Trophoblast cell (in vitro differentiated cells and primary cell): ENCODE measurements at regions not wholly inside any gene's neighbourhood (a gene's known extent, or its start where the extent isn't known, plus 50 kb on each side); places are given as distances from the start of the nearest gene placed in this dataset.
A peak's percentile ranks its signal among the peaks of the same experiment; 100 is the strongest.

Experiments
- DNase-seq, 2 donors: peaks; one replicate each; pipeline ENCODE4 v3.0.0-alpha.2; 2016
- H2AFZ ChIP-seq: 2 replicates; pipeline ENCODE4 v1.6.1; 2013; ENCODE audit warnings: low read length, moderate library complexity, mild to moderate bottlenecking; ENCODE audit not compliant: insufficient read depth, poor library complexity
- H2AK5ac ChIP-seq: 2 replicates; pipeline ENCODE4 v1.6.1; 2013; ENCODE audit warnings: mild to moderate bottlenecking, low read length
- H2BK120ac ChIP-seq: 2 replicates; pipeline ENCODE4 v1.6.1; 2013; ENCODE audit warnings: low read length, mild to moderate bottlenecking, moderate library complexity; ENCODE audit not compliant: insufficient read depth, poor library complexity
- H2BK12ac ChIP-seq: 2 replicates; pipeline ENCODE4 v1.6.1; 2013; ENCODE audit warnings: mild to moderate bottlenecking, low read length, moderate library complexity
- H2BK5ac ChIP-seq: 2 replicates; pipeline ENCODE4 v1.6.1; 2013; ENCODE audit warnings: low read length, low read depth, moderate library complexity, mild to moderate bottlenecking; ENCODE audit not compliant: poor library complexity
- H3K14ac ChIP-seq: 2 replicates; pipeline ENCODE4 v1.6.1; 2013; ENCODE audit warnings: mild to moderate bottlenecking, low read length
- H3K18ac ChIP-seq: 2 replicates; pipeline ENCODE4 v1.6.1; 2013; ENCODE audit warnings: mild to moderate bottlenecking, low read length
- H3K23ac ChIP-seq: 2 replicates; pipeline ENCODE4 v1.6.1; 2013; ENCODE audit warnings: low read length
- H3K27ac ChIP-seq: 2 replicates; pipeline ENCODE4 v1.5.1; 2013; ENCODE audit warnings: low read depth, mild to moderate bottlenecking, inconsistent platforms, low read length, moderate library complexity
- H3K27me3 ChIP-seq: 2 replicates; pipeline ENCODE4 v1.6.1; 2013; ENCODE audit warnings: inconsistent platforms, mild to moderate bottlenecking, low read length, moderate library complexity; ENCODE audit not compliant: insufficient read depth
- H3K36me3 ChIP-seq, 2 experiments: 1 replicate in 1 of 2; 2 replicates in 1 of 2; pipeline ENCODE4 v1.6.1; 2013; ENCODE audit warnings: low read length in 2 of 2, mild to moderate bottlenecking in 2 of 2, moderate library complexity in 1 of 2; ENCODE audit not compliant: insufficient read depth in 2 of 2, control insufficient read depth in 1 of 2
- H3K4ac ChIP-seq: 2 replicates; pipeline ENCODE4 v1.6.1; 2013; ENCODE audit warnings: low read depth, mild to moderate bottlenecking, low read length, moderate library complexity
- H3K4me1 ChIP-seq, 2 experiments: 1 replicate in 1 of 2; 2 replicates in 1 of 2; pipeline ENCODE4 v1.6.1; 2013; ENCODE audit warnings: low read length in 2 of 2, mild to moderate bottlenecking in 2 of 2, moderate library complexity in 1 of 2; ENCODE audit not compliant: insufficient read depth in 2 of 2, control insufficient read depth in 1 of 2
- H3K4me2 ChIP-seq: 2 replicates; pipeline ENCODE4 v1.6.1; 2013; ENCODE audit warnings: inconsistent platforms, mild to moderate bottlenecking, low read length, moderate library complexity
- H3K4me3 ChIP-seq: 2 replicates; pipeline ENCODE4 v1.5.1; 2013; ENCODE audit warnings: mild to moderate bottlenecking, low read depth, low read length, inconsistent platforms
- H3K79me1 ChIP-seq: one replicate; pipeline ENCODE4 v1.6.1; 2013; ENCODE audit warnings: low read length
- H3K79me2 ChIP-seq: 2 replicates; pipeline ENCODE4 v1.6.1; 2013; ENCODE audit warnings: low read length, mild to moderate bottlenecking; ENCODE audit not compliant: control insufficient read depth, insufficient read depth, poor library complexity
- H3K9ac ChIP-seq: 2 replicates; pipeline ENCODE4 v1.6.1; 2013; ENCODE audit warnings: mild to moderate bottlenecking, low read length
- H3K9me3 ChIP-seq: 2 replicates; pipeline ENCODE4 v1.6.1; 2013; ENCODE audit warnings: low read depth, mild to moderate bottlenecking, control low read depth, inconsistent platforms, low read length; ENCODE audit not compliant: insufficient read depth
- H4K12ac ChIP-seq: 2 replicates; pipeline ENCODE4 v1.6.1; 2013; ENCODE audit warnings: low read depth, mild to moderate bottlenecking, low read length, moderate library complexity
- H4K8ac ChIP-seq: 2 replicates; pipeline ENCODE4 v1.6.1; 2013; ENCODE audit warnings: low read depth, mild to moderate bottlenecking, low read length, moderate library complexity
- H4K91ac ChIP-seq: one replicate; pipeline ENCODE4 v1.6.1; 2013; ENCODE audit warnings: low read depth, mild to moderate bottlenecking, low read length, moderate library complexity
- WGBS: extraction: QIAGEN DNeasy Blood & Tissue Kit; methylation state at CpG from one replicate; pipeline ENCODE4 v1.1.7; 2013; ENCODE audit warnings: missing lambda C conversion rate; ENCODE audit not compliant: insufficient read length, insufficient coverage; ENCODE audit errors: extremely low coverage; 5-methylcytosine and 5-hydroxymethylcytosine counted together

DNA sequence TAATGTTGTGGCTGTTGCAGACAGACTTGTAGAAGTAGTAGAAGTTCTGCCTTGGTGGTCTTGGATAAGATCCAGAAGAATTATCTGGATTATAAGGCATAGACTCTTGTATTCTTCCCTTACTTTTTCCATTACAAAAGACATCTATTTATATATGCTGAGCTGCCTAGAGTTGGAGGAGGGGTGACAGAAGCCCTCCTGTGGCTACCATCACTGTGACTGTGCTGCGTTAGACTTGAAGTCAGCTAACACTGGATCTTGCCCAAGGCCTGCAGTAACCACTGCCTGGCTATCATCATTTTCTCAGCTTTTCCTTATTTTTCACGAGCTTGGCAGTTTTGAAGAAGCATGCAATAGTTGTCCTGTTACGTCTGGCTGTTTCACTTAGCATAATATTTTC is 684.8 kb upstream of the BCHE start:
- H3K9me3 ChIP-seq: no peaks in the 10 kb centered on the region
- no peaks in the 10 kb centered on the region for H3K27me3 ChIP-seq
- H4K8ac ChIP-seq: no peak overlapping the region
- no peaks in the 10 kb centered on the region for H3K79me2 ChIP-seq
- no peak overlapping the region for H3K9ac ChIP-seq
- no peaks in the 10 kb centered on the region for H3K4me1 ChIP-seq
- no CpG with 5 or more reads among the region's 3 CpGs for WGBS
- no peak overlapping the region for H2BK12ac ChIP-seq
- H3K4me3 ChIP-seq: no peak overlapping the region
- no peaks in the 10 kb centered on the region for H3K79me1 ChIP-seq
- H3K4ac ChIP-seq: no peak overlapping the region
- H2BK5ac ChIP-seq: no peak overlapping the region
- no peak for DNase-seq
- no peak overlapping the region for H3K23ac ChIP-seq
- no peaks in the 10 kb centered on the region for H3K36me3 ChIP-seq
- no peak overlapping the region for H2BK120ac ChIP-seq
- H2AK5ac ChIP-seq: no peak overlapping the region
- no peak overlapping the region for H2AFZ ChIP-seq
- H4K12ac ChIP-seq: no peak overlapping the region
- no peak overlapping the region for H4K91ac ChIP-seq
- no peak overlapping the region for H3K18ac ChIP-seq
- H3K14ac ChIP-seq: no peak overlapping the region
- no peak overlapping the region for H3K27ac ChIP-seq
- no peak overlapping the region for H3K4me2 ChIP-seq

DNA sequence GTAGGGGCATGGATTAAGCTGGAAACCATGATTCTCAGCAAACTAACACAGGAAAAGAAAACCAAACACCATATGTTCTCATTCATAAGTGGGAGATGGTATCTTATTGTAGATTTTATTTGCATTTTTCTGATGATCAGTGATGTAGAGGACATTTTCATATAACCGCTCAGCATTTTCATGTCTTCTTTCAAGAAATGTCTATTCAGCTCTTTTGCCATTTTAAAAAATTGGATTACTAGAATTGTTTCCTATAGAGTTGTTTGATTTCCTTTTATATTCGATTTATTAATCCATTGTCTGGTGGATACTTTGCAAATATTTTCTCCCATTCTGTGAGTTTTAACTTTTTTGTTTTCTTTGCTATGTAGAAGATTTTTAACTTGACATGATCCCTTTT is 682.2 kb upstream of the BCHE start:
- Histone ChIP-seq H3K23ac (no peak overlapping the region), H3K4me3 (no peak overlapping the region), H3K4me2 (no peak overlapping the region), H3K4ac (no peak overlapping the region), H3K27ac (no peak overlapping the region), H2BK5ac (no peak overlapping the region), H4K12ac (no peak overlapping the region), H4K91ac (no peak overlapping the region), H3K14ac (no peak overlapping the region), H3K27me3 (no peaks in the 10 kb centered on the region), H3K4me1 (no peaks in the 10 kb centered on the region), H3K79me1 (no peaks in the 10 kb centered on the region), H2BK120ac (no peak overlapping the region), H4K8ac (no peak overlapping the region), H2AK5ac (no peak overlapping the region), H2AFZ (no peak overlapping the region), H3K79me2 (no peaks in the 10 kb centered on the region), H3K9me3 (no peaks in the 10 kb centered on the region), H3K36me3 (no peaks in the 10 kb centered on the region), H2BK12ac (no peak overlapping the region), H3K18ac (no peak overlapping the region), H3K9ac (no peak overlapping the region)
- DNase-seq: no peak
- WGBS: no CpG with 5 or more reads among the region's 2 CpGs

DNA sequence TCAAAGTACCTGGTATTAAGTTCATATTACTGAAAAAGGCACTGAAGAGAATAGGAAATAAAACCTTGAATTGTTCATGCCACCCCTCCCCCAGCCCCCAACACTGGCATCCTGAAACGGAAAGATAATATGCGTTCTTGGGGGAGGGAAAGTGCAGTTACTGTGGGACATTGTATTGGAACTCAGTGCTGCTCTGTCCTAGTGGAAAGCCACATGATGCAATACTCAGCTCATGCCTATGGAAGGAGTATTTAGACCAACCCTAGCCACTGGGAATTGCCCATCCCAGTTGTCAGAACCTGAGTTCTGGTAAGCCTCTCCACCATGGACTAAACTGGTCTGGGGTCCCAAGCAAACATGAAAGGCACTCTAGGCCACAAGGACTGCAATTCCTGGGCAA is 680.8 kb upstream of the BCHE start:
- Histone ChIP-seq H3K27ac (no peak overlapping the region), H4K12ac (no peak overlapping the region), H3K4me1 (no peaks in the 10 kb centered on the region), H3K9ac (no peak overlapping the region), H3K27me3 (no peaks in the 10 kb centered on the region), H3K36me3 (no peaks in the 10 kb centered on the region), H2BK5ac (no peak overlapping the region), H2AK5ac (no peak overlapping the region), H3K4me2 (no peak overlapping the region), H3K4ac (no peak overlapping the region), H2BK120ac (no peak overlapping the region), H3K79me1 (no peaks in the 10 kb centered on the region), H2BK12ac (no peak overlapping the region), H3K18ac (no peak overlapping the region), H3K4me3 (no peak overlapping the region), H3K23ac (no peak overlapping the region), H3K9me3 (no peaks in the 10 kb centered on the region), H4K91ac (no peak overlapping the region), H3K79me2 (no peaks in the 10 kb centered on the region), H4K8ac (no peak overlapping the region), H3K14ac (no peak overlapping the region), H2AFZ (no peak overlapping the region)
- no peak for DNase-seq
- no CpG with 5 or more reads among the region's 2 CpGs for whole genome bisulfite sequencing

GRCh38 chr3:166510382-166510781 is 673.2 kb upstream of the BCHE start:
- H3K9ac ChIP-seq: peak overlapping the region; percentile 11
- no peaks in the 10 kb centered on the region for H3K79me1 ChIP-seq
- H3K4me3 ChIP-seq: no peak overlapping the region
- no peak overlapping the region for H2BK5ac ChIP-seq
- no peak overlapping the region for H3K4ac ChIP-seq
- H3K79me2 ChIP-seq: no peaks in the 10 kb centered on the region
- H2BK120ac ChIP-seq: no peak overlapping the region
- H2AK5ac ChIP-seq: no peak overlapping the region
- H2AFZ ChIP-seq: no peak overlapping the region
- no peak overlapping the region for H4K12ac ChIP-seq
- H2BK12ac ChIP-seq: no peak overlapping the region
- no peaks in the 10 kb centered on the region for H3K4me1 ChIP-seq
- no peak overlapping the region for H3K4me2 ChIP-seq
- H3K18ac ChIP-seq: no peak overlapping the region
- no peak for DNase-seq
- whole genome bisulfite sequencing: no CpG with 5 or more reads among the region's 4 CpGs
- H4K8ac ChIP-seq: no peak overlapping the region
- H3K27me3 ChIP-seq: no peaks in the 10 kb centered on the region
- no peak overlapping the region for H3K14ac ChIP-seq
- H3K27ac ChIP-seq: no peak overlapping the region
- H3K9me3 ChIP-seq: no peaks in the 10 kb centered on the region
- no peaks in the 10 kb centered on the region for H3K36me3 ChIP-seq
- H3K23ac ChIP-seq: no peak overlapping the region
- no peak overlapping the region for H4K91ac ChIP-seq
